ENCODE measurements at regions not wholly inside any gene's neighbourhood (a gene's known extent, or its start where the extent isn't known, plus 50 kb on each side); places are given as distances from the start of the nearest gene placed in this dataset.

DNA sequence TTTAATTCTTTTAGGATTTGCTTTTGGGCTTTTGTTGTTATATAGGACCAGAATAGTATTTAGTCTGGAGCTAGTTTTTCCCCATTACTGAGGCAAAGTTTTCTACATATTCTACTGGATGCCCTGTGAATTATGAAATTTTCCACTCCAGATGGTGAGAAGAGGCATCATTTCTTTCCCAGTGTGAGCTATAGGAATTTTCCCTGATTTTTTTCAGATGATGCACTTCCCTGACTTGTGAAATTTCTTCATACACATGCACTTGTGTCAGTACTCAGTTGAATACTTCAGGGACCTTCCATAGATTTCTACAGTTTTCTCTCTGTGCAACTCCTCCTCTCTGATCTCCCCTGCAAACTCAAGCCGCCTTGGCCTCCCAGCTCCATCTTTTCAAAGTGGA lies 73.7 kb upstream of the SLCO2A1 start:
- H4K20me1 ChIP-seq (ENCODE audit: control insufficient read depth, insufficient read depth), result no peaks in the 10 kb centered on the region
- H3K79me2 ChIP-seq (ENCODE audit: control insufficient read depth, insufficient read depth, low read length), result no peaks in the 10 kb centered on the region
- H2AFZ ChIP-seq (ENCODE audit: control insufficient read depth, low read depth, low read length), result no peak overlapping the region
- CTCF ChIA-PET, result no interaction called here
- WGBS (ENCODE audit: insufficient coverage, insufficient replicate concordance, low lambda C conversion rate, missing lambda C conversion rate), result 14% methylated on average over 1 of the region's 1 CpG
- no TSS peak for BruUV-seq (replicated peaks)
- no peak overlapping the region for H3K27ac ChIP-seq (ENCODE audit: control insufficient read depth, insufficient read depth)
- no peak overlapping the region for H3K9ac ChIP-seq (ENCODE audit: control insufficient read depth, insufficient read depth, low read length)
- SMC1A ChIA-PET (ENCODE audit: uncharacterized antibody, unreplicated experiment), result no interaction called here
- no peaks in the 10 kb centered on the region; the same call in 2 of the 3 replicates for H3K9me3 ChIP-seq (replicated peaks; ENCODE audit: control insufficient read depth, insufficient read depth, low read length)
- H3K27me3 ChIP-seq (replicated peaks in 1 of 2; ENCODE audit: control insufficient read depth in 2 of 2, insufficient read depth in 2 of 2, low read length in 1 of 2), result no peaks in the 10 kb centered on the region
- H3K4me3 ChIP-seq, result no peak overlapping the region
- no peaks in the 10 kb centered on the region for H3K4me1 ChIP-seq (ENCODE audit: control insufficient read depth, insufficient read depth, low read length)
- no peak for DNase-seq (ENCODE audit: low read depth, low spot score)
- no peak for FAIRE-seq
- H3K36me3 ChIP-seq (ENCODE audit: control insufficient read depth in 2 of 2, insufficient read depth in 2 of 2, low read length in 1 of 2), result no peaks in the 10 kb centered on the region
- ATAC-seq, result no peak
- in situ Hi-C loops (cut with MboI), result no loop called here
- TF ChIP-seq ZZZ3 (IDR thresholded peaks at IDR 0.05; ENCODE audit: control insufficient read depth, insufficient read length, low read depth) (no peak), RAD21 (IDR thresholded peaks at IDR 0.05; ENCODE audit: insufficient read depth, low read depth, low read length) (no peak), CHD1 (IDR thresholded peaks at IDR 0.05; ENCODE audit: low read depth, low read length) (no peak), ZSCAN29 (IDR thresholded peaks at IDR 0.05) (no peak), TBL1XR1 (IDR thresholded peaks at IDR 0.05; ENCODE audit: low read depth, low read length) (no peak), ZNF217 (IDR thresholded peaks at IDR 0.05) (no peak), WRNIP1 (IDR thresholded peaks at IDR 0.05; ENCODE audit: borderline replicate concordance, low read depth, low read length) (no peak), ZNF24 (IDR thresholded peaks at IDR 0.05) (no peak), HDGF (IDR thresholded peaks at IDR 0.05) (no peak), MXI1 (IDR thresholded peaks at IDR 0.05; ENCODE audit: low read depth, low read length) (no peak), MYC (IDR thresholded peaks at IDR 0.05; ENCODE audit: insufficient read depth, insufficient read length, insufficient replicate concordance, low read length, severe bottlenecking) (no peak), IRF4 (IDR thresholded peaks at IDR 0.05; ENCODE audit: low read depth, low read length) (no peak), NFXL1 (IDR thresholded peaks at IDR 0.05; ENCODE audit: borderline replicate concordance) (no peak), KLF5 (IDR thresholded peaks at IDR 0.05; ENCODE audit: partially characterized antibody) (no peak), RFX5 (IDR thresholded peaks at IDR 0.05; ENCODE audit: low read depth, low read length) (no peak), ETV6 (conservative IDR thresholded peaks at IDR 0.05 in 1 of 2, IDR thresholded peaks at IDR 0.05 in 1 of 2; ENCODE audit: borderline replicate concordance in 1 of 2, low read depth in 1 of 2) (no peak), RB1 (IDR thresholded peaks at IDR 0.05; ENCODE audit: borderline replicate concordance) (no peak)
- TF ChIP-seq, protein P1, sequence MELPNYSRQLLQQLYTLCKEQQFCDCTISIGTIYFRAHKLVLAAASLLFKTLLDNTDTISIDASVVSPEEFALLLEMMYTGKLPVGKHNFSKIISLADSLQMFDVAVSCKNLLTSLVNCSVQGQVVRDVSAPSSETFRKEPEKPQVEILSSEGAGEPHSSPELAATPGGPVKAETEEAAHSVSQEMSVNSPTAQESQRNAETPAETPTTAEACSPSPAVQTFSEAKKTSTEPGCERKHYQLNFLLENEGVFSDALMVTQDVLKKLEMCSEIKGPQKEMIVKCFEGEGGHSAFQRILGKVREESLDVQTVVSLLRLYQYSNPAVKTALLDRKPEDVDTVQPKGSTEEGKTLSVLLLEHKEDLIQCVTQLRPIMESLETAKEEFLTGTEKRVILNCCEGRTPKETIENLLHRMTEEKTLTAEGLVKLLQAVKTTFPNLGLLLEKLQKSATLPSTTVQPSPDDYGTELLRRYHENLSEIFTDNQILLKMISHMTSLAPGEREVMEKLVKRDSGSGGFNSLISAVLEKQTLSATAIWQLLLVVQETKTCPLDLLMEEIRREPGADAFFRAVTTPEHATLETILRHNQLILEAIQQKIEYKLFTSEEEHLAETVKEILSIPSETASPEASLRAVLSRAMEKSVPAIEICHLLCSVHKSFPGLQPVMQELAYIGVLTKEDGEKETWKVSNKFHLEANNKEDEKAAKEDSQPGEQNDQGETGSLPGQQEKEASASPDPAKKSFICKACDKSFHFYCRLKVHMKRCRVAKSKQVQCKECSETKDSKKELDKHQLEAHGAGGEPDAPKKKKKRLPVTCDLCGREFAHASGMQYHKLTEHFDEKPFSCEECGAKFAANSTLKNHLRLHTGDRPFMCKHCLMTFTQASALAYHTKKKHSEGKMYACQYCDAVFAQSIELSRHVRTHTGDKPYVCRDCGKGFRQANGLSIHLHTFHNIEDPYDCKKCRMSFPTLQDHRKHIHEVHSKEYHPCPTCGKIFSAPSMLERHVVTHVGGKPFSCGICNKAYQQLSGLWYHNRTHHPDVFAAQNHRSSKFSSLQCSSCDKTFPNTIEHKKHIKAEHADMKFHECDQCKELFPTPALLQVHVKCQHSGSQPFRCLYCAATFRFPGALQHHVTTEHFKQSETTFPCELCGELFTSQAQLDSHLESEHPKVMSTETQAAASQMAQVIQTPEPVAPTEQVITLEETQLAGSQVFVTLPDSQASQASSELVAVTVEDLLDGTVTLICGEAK (IDR thresholded peaks at IDR 0.05; ENCODE audit: borderline replicate concordance), result no peak
- TF ChIP-seq, protein P2, sequence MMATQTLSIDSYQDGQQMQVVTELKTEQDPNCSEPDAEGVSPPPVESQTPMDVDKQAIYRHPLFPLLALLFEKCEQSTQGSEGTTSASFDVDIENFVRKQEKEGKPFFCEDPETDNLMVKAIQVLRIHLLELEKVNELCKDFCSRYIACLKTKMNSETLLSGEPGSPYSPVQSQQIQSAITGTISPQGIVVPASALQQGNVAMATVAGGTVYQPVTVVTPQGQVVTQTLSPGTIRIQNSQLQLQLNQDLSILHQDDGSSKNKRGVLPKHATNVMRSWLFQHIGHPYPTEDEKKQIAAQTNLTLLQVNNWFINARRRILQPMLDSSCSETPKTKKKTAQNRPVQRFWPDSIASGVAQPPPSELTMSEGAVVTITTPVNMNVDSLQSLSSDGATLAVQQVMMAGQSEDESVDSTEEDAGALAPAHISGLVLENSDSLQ (IDR thresholded peaks at IDR 0.05), result no peak
- RAD21 ChIA-PET (ENCODE audit: unreplicated experiment), result no interaction called here
- intact Hi-C loops (cut with micrococcal nuclease; ENCODE audit: unreplicated experiment), result no loop called here
- H3K4me2 ChIP-seq (ENCODE audit: control insufficient read depth, insufficient read depth), result no peak overlapping the region
- POLR2A ChIA-PET, result no interaction called here
